ENCODE measurements at regions not wholly inside any gene's neighbourhood (a gene's known extent, or its start where the extent isn't known, plus 50 kb on each side); places are given as distances from the start of the nearest gene placed in this dataset.

GRCh38 chr16:5917436-5918195, 820.0 kb upstream of the EEF2KMT start:
- Histone ChIP-seq H4K20me1 (ENCODE audit: insufficient read depth, low read length) (no peaks in the 10 kb centered on the region), H2AFZ (ENCODE audit: low read length) (no peak overlapping the region), H3K9me2 (ENCODE audit: insufficient read depth, low read length) (no peaks in the 10 kb centered on the region), H3K9me3 (ENCODE audit: low read length) (no peaks in the 10 kb centered on the region), H3K4me2 (ENCODE audit: low read length) (no peak overlapping the region), H3K4me1 (ENCODE audit: insufficient read depth, low read length, poor library complexity, severe bottlenecking) (no peaks in the 10 kb centered on the region), H3K27ac (ENCODE audit: low read depth, low read length, poor library complexity, severe bottlenecking) (no peak overlapping the region), H3K4me3 (ENCODE audit: low read depth, low read length, poor library complexity, severe bottlenecking) (no peak overlapping the region), H3K79me2 (ENCODE audit: insufficient read depth, low read depth, low read length) (no peaks in the 10 kb centered on the region), H3K36me3 (ENCODE audit: insufficient read depth, low read length) (no peaks in the 10 kb centered on the region)
- intact Hi-C loops (cut with micrococcal nuclease; ENCODE audit: unreplicated experiment): no loop called here
- CTCF ChIA-PET (ENCODE audit: unreplicated experiment): no interaction called here
- DNase-seq (ENCODE audit: low spot score): no peak
- no TSS peak for BruUV-seq (replicated peaks)
- TF ChIP-seq EZH2phosphoT487 (IDR thresholded peaks at IDR 0.05; ENCODE audit: borderline replicate concordance, low read depth, low read length): no peak
- no peak for TF ChIP-seq CTCF (conservative IDR thresholded peaks at IDR 0.05; ENCODE audit: low read length)
- POLR2A ChIA-PET: no interaction called here

DNA sequence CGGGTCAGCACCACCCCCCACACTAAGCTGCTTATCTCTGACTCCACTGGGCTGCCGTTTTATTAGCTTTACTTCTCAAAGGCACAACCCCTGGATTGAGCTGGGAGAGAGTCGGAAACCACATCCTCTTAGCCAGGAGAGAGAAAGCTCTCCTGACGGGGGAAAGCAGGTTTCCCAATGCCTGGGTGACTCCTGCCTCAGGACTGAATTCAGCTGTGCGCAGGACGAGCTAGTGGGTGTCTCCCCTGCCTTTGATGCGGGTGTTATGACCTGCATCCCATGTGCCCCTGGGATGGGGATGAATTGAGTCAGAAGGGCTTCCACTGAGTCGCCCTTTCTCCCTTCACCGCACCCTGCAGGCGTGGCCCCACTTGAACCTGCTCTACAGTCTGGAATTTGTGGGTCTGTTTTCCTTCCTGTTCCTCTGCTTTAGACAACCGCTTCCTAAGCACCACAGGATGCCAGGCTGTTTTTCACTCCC, 819.2 kb upstream of the EEF2KMT start:
- H4K20me1 ChIP-seq (ENCODE audit: insufficient read depth, low read length): no peaks in the 10 kb centered on the region
- BruUV-seq (replicated peaks): no TSS peak

More for the DNA sequence above, 819.2 kb upstream of the EEF2KMT start:
- no peak for DNase-seq (ENCODE audit: low spot score)
- no peak overlapping the region for H3K4me2 ChIP-seq (ENCODE audit: low read length)
- no peaks in the 10 kb centered on the region for H3K9me3 ChIP-seq (ENCODE audit: low read length)
- no peaks in the 10 kb centered on the region for H3K4me1 ChIP-seq (ENCODE audit: insufficient read depth, low read length, poor library complexity, severe bottlenecking)
- no peak for TF ChIP-seq EZH2phosphoT487 (IDR thresholded peaks at IDR 0.05; ENCODE audit: borderline replicate concordance, low read depth, low read length)
- no peak for TF ChIP-seq CTCF (conservative IDR thresholded peaks at IDR 0.05; ENCODE audit: low read length)
- no peak overlapping the region for H3K4me3 ChIP-seq (ENCODE audit: low read depth, low read length, poor library complexity, severe bottlenecking)
- H3K27ac ChIP-seq (ENCODE audit: low read depth, low read length, poor library complexity, severe bottlenecking): no peak overlapping the region
- no peaks in the 10 kb centered on the region for H3K9me2 ChIP-seq (ENCODE audit: insufficient read depth, low read length)
- intact Hi-C loops (cut with micrococcal nuclease; ENCODE audit: unreplicated experiment): no loop called here
- H2AFZ ChIP-seq (ENCODE audit: low read length): no peak overlapping the region
- H3K36me3 ChIP-seq (ENCODE audit: insufficient read depth, low read length): no peaks in the 10 kb centered on the region
- ChIA-PET POLR2A (no interaction called here), CTCF (ENCODE audit: unreplicated experiment) (no interaction called here)
- H3K79me2 ChIP-seq (ENCODE audit: insufficient read depth, low read depth, low read length): no peaks in the 10 kb centered on the region
